Left cardiac atrium (tissue), 4 donors: ENCODE measurements at regions not wholly inside any gene's neighbourhood (a gene's known extent, or its start where the extent isn't known, plus 50 kb on each side); places are given as distances from the start of the nearest gene placed in this dataset.

Experiments
- ATAC-seq, 2 donors: fragments of 200-7000 bp; cut with Tn5 transposase; one replicate each; pipeline ENCODE4 v1.9.1; 2020; ENCODE audit warnings: mild to moderate bottlenecking in 2 of 2, moderate library complexity in 2 of 2
- DNase-seq: peaks from one replicate; pipeline ENCODE4 v3.0.0-alpha.2; 2020
- intact Hi-C, 2 donors: fragments of 100-400 bp; cut with DNase I; formaldehyde crosslinking; loops; one replicate each; pipeline versions ENCODE4 v1.14.1 to v1.15.1; 2022 to 2023
- donor health status: DM: no; HTN: yes; CAD: no.
- donor health status: DM: no; HTN: yes; CAD: no; lungs with severe emphysema.
- donor health status: DM: yes; HTN: yes; CAD: no.
- donor health status: Dilated cardiomyopathy.

DNA sequence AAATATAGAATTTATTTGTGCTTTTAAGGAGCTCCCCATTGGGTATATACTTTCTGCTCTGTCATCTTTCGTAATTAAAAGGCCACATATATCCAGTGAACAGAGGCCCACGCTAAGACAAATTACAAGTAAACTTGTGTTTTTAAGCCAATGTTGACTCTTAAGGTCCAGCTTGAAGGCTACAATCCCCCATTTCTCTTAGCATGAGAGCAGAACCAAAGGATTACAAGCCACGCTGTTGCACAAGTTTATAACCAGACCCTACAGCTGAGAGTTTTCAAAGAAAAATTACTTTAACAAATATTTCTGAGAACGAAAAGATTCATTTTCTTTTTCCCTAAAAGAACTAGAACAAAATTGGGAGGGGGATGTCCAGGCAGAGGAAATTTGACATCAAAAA is 471.0 kb downstream of the TXNL1 start:
- intact Hi-C loops = no loop called here
- DNase-seq (no peak), ATAC-seq (no peak)

DNA sequence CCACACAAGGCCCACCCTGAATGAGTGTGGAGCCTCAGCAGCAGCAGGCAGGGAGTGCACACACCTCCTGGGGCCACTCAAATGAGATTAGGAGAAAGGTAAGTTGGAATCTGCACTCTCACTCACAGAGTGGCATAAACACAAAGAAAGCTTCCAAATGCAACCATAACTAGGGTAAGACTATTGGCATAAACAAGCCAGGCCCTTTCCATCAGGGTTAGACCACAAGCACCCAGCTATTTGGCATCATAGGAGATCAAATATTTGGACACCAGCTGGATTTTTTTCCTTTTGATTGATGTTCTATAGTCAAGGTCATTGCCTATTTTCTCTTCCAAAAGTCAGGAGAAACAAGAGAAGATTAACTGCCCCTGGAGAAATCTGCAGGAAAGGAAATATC is 471.5 kb downstream of the TXNL1 start:
- intact Hi-C loops = no loop called here
- no peak for DNase-seq
- no peak for ATAC-seq

DNA sequence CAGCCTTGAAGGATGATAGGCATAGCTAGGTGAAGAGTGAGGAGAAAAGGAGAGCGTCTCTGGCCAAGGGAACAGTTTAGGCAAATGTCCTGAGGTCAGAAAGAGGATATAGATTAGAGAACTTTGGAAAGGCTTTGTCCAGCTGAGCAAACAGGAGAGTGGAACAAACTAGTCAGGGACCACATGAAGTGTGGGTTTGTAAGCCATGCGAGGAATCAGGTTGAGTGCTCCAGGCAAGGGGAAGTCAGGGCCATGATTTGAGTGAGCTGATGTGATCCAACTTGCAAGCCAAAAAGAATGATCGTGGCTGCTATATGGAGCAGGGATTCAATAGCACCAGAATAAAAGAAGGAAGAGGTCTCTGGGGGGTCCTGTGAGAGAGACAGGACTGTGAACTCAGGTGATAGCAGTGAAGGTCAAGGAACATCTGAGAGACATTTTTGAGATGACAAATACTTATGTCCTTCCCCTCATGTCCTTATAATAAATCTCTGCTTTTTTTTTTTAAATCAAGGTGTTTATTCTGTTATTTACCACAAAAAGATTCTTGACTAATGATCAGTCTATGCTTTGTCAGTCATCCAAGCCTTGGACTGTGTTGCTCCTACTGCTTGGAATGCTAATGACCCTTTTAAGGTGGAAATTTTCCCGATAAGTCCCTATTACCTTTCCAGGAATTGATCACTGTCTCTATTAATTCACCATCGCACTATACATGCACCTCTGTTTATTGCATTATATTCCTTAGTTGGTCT is 472.6 kb downstream of the TXNL1 start:
- ATAC-seq (no peak), DNase-seq (no peak)
- intact Hi-C loops = no loop called here

DNA sequence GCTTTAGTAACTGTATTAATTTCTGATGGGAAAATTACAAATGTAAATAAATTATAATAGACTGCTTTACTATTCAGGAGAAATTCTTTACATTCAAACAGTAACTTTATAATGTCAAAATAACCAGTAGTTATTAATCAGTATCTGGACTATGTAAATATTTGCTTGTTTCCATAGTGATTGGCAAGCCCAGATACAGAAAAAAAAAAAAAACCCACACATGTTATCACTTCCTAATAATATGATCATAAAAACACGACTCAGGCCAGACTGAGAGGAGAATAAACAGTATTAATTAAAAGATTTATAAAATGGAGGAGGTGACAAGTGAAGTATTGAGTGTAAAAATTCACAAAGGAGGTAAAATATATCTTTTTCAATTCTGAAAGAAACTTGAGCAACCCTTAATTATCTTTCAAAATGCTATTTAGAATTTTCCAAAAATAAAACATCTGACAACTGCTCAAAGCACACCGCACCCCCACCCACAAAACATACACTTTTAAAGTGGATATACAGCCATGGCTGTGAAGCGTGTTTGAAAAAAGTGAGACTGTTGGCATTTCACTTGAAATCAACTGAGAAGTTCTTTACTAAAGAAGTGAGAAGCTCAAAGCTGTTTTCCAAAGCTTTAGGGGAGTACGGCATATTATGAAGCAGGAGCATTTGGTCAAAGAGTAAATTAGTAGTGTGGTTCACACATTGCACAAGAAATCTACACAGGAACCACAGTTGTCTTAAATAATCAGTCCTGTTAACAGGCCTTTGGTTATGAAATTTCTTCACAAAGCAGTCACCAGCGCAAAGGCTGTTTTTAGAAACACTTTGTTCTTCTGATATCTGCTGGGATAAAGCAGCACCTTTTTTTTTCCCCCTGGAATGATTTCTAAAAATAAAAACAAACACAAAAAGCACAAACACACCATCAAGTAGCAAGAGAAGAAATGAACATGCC is 475.8 kb downstream of the TXNL1 start:
- ATAC-seq (peak; percentile 55 to 78), DNase-seq (no peak)
- intact Hi-C loops = no loop called here

DNA sequence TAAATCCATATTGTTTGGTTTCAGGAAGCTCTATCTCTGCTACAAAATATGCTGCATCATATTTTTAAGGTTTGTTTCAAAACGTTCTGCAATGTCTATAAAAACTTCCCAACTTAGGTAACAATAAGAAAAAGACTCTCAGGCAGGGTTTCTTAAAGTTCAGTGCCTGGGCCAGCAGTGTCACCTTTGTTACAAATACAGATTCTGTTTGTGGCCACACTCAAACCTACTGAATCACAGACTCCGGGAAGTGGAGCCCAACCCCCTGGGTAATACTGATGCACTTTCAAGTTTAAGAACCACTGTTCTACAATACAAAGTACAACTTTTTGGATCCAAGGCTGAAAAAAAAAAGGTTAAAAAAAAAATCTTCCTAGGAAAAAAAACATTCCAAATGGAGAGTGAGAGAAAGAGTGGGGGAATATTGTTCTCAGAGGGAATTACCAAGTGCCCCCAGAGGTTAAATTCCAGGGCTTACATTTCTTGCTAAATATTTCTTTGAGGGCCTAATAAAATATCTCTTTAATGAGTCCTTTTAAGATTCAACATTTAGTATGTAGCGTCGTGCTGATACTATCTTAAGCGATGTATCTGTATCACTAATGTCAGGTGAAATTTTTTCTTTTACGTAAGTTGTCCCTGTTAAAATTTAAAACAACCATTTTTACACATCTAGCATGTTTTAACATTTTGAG is 476.7 kb downstream of the TXNL1 start:
- peak in 1 of 2 donors; percentile 66 for ATAC-seq
- intact Hi-C loops = no loop called here

DNA sequence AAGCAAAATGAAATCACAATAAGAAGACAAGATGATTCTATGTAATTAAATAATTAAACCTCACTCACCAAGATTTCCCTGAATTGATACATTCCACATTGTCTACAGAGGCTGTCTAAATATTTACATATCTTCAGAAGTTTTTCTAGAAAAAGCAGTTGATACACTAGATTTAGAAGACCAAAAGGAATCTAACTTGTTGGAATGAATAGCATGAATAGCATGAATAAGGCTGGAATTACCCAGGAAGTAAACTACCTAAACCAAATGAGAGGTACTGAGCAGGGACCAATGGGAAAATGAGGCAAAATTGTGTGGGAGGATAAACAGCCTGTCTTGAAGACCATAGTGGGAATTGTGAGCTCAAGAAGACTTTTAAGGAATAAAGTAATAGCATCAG is 479.7 kb downstream of the TXNL1 start:
- ATAC-seq = no peak
- intact Hi-C loops = no loop called here
- no peak for DNase-seq

More for the DNA sequence above, 476.7 kb downstream of the TXNL1 start:
- no peak for DNase-seq

DNA sequence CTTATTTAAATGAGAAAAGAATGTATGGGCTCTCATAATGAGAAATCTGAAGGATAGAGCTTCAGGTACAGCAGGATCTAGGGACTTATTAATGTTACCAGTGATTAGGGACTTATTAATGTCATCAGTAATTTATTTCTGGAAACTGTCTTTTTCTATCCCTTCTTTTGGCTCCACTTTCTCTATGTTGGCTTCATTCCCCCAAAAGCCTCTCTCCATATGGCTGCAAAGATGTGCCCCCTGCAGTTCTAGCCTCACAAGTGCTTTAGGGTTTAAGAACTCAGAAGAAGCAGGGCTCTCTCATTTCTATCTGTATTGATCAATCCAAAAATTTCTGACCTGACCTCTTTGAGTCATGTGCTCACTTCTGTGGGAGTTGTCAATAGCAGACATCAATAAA is 480.9 kb downstream of the TXNL1 start:
- ATAC-seq (no peak), DNase-seq (no peak)
- intact Hi-C loops = no loop called here

DNA sequence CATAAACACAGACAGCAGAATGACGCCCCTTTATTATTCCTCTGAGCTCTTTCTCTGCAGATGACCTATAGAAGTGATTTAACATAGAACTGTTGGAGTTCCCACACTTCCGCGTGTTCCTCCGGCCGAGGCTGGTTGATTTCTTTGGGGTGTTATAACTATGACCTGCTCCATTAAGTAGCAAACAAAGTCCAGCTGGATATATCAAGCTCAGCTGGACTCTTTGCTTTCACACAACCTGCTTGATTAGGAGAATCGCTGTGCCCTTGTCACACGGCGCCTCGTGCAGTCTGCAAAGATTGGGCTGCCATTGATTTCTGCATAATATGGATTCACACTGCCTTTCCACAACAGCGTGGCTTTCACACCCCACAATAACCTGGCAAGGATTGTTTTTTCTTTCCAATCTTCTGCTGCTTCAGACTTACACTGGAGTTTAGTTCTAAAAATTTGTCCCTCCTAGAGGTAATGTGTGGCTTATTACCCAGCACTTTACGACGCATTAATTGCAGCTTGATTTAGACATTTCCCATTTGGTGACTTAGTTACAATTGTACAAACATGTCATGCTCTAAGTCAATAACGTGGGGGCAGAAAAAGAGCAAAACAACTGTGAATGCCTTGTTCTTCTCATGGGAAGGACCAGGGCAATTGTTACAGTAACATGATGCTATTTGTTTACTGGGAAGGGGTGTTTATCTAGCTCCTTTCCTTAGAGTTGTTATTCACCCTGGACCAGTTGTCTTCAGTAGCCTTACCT is 485.7 kb downstream of the TXNL1 start:
- ATAC-seq (no peak), DNase-seq (no peak)
- intact Hi-C loops = no loop called here

DNA sequence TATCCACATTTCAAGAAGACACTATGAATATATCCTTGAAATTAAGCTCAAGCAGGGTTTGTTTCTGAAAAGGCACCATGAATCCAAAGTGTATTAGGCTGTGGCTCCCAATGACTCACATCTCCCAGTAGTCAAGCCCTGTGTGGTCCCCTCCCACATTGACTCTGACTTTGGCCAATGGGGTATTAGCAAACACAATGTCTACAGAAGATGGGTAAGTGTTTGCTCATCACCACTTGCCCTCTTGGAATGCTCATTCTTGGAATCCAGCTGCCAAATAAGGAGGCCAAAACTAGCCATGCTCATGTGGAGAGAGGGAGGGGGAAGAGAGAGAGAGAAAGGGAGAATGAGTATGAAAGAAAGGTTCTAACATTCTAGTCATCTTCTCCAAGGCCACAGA is 490.0 kb downstream of the TXNL1 start:
- intact Hi-C loops = no loop called here
- ATAC-seq = peak in 1 of 2 donors; percentile 50
- no peak for DNase-seq

DNA sequence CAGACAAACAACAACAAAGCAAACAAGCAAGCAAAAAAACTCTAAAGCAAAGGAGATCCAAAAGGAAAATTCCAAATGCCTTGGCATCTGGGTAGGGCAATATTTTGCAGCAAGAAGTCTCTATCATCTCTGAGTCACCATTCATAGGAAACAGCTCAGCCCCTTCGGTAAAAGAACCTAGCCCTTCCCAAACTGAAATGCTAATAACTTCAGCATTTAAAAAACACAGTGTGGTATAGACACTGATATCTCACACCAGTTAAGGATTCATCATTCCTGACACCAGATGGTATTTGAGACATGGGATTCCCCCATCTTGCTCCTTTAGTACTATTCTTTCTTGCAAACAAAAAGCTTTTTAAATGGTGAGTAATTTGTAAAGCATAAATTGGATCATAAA is 491.8 kb downstream of the TXNL1 start:
- intact Hi-C loops = no loop called here
- no peak for DNase-seq
- no peak for ATAC-seq

DNA sequence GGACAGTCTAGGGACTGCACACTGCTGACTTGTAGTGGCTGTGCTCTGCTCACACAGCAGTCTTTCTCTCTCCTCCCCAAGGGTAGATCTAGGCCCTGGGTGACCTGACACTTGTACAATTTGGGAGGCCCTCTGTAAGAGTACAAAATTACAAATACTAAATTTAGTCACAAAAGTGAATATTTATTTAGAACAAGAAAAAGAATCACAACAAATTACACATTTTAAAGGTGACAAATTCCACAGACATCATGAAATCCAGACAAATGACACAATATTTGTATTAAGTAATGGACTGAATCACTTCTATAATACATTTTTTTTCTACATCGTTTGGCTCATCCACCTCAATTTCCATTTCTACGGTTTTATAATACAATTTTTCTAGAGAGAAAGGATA is 496.4 kb downstream of the TXNL1 start:
- DNase-seq (no peak), ATAC-seq (no peak)
- intact Hi-C loops = no loop called here

DNA sequence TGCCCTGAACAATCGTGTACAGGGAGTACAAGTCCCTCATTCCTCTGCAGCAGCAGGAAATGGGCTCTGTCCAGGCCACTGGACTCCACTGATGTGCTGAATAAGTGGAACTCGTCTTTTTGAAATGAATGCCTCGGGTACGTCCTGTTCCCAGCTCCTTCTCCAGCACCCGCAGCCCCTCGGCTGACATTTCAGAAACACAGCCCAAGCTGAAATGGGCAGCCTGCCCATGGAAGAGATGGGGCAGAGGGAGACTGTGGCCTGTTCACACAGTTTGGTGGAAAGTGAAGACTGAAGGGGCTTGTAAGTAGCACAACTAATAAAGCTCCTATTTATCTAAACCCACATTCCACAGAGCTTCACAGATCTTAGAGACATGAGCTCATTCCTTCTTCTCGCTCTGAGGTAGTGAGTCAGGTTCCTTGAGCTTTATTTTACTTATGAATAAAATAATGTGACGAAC is 498.6 kb downstream of the TXNL1 start:
- ATAC-seq (peak; percentile 89 to 93), DNase-seq (peak; percentile 29)
- intact Hi-C loops = no loop called here

DNA sequence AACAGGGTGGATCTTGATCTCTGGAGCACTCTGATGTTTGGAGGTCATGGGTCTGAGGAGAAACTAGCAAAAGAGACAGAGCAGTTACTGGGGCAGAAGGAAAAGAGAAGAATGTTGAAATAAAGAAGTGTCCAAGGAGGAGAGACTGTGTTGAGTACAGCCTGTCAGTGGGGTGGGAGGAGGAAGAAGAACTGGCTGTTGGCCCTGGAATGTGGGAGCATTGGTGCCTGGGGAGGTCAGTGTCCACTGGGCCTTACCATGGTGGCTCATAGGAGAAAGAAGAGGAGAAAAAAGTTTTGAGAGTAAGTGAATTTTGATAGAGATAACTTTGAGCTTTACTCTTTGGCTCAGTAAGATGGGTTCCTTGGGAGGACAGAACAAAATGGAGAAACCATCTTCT is 499.0 kb downstream of the TXNL1 start:
- ATAC-seq (peak; percentile 54 to 59), DNase-seq (no peak)

DNA sequence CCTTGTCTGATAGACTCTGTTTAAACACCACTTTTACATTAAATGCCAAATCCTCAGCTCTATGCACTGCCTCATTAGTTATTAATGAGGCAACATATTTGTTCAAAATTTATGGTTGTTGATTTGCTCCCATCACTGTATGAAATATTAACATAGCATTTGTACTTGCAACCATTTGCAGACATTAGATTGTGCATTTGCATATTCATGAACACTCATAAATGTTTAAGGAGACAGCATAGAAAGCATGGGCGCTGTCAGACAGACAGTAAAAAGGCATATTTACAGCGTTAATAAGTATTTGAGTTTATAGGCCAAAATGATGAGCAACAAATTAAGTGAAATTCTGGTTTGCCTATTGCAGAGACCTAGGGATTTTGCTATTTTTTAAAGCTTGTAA is 502.3 kb downstream of the TXNL1 start:
- ATAC-seq = no peak
- no peak for DNase-seq

More for the DNA sequence above, 499.0 kb downstream of the TXNL1 start:
- intact Hi-C loops = no loop called here

DNA sequence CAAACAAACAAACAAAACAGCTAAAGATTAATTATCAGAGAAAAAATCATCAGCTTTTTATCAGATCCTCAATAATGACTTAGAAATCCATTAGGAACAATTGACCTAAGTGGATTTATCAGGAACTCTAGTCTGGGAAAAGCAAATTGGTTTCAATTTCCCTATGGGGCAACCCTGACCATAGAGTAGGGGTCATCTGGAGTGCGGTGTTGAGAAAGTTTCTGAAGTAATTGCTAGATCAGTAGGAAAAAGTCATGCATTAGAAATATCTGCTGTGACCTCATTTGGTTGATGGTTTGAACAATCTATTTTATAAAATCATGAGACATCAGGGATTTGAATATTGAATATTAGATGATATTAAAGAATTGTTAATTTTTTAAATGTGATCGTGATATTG is 507.9 kb downstream of the TXNL1 start:
- DNase-seq = no peak
- intact Hi-C loops = no loop called here
- ATAC-seq = no peak

More for the DNA sequence above, 502.3 kb downstream of the TXNL1 start:
- intact Hi-C loops = no loop called here

DNA sequence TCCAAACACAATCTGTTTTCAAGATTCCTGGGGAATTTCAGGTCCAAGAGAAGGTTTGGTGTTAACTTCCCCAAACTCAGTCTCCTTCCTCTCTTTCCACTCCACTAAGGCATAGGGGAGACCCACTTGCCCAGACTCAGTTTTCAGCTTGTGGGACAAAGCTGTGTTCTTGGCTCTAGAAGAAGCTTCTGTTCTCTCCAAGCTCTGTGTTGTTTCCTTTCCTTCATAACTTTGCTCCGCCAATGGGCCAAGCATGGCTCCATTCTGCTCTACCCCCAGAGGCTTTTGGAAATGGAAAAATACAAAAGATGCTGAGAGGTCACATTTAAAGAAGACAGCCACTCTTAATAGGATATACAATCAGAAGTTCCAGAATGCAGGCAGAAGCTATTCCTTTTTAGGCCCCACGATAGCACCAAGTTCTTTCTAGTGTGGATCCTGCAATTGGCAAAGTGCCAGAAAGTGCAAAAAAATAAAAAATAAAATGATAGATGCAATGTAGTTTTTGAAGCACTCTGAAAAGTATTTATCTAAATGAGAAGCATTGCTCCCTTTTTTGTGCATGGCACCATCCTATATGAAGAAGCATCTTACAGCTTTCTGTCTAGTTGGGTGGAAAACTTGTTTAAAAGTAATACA is 510.1 kb downstream of the TXNL1 start:
- intact Hi-C loops = no loop called here
- DNase-seq = no peak

DNA sequence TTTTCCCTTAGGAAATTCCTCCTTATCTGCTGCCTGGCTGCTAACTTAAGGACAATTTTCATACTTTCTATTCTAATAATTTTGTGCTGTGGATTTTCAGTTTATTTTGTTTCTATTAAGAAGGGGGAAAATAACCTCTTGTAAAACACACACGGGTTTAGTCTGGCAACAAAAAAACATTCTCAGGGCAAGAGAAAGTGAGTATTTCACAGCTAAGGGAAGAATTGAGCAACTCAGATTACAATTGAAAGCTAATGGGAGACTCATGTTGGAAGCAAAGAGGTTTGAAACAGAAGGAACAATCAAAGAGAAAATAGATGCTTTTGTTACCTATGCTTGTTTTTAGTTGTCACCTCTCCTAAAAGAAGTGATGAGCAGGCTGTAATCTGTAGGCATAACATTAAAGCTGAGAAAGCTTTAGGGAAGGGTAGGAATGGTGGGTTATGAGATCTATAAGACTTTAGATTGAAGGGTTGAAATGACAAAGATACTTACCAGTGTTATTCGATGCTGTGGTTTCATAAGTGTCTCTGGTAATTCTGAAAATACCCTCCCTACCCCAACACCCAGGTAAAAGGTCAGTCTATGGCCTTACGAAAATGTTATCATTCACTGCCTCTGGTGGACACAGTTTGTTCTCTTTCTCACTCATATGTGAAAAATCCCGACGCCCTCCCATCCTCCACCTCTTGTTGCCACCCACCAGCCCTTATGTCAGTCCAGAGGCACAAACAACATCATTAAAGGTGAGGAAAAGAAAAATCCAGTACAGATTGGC is 510.9 kb downstream of the TXNL1 start:
- intact Hi-C loops = no loop called here
- DNase-seq (no peak), ATAC-seq (peak in 1 of 2 donors; percentile 74)

More for the DNA sequence above, 510.1 kb downstream of the TXNL1 start:
- peak in 1 of 2 donors; percentile 64 for ATAC-seq

DNA sequence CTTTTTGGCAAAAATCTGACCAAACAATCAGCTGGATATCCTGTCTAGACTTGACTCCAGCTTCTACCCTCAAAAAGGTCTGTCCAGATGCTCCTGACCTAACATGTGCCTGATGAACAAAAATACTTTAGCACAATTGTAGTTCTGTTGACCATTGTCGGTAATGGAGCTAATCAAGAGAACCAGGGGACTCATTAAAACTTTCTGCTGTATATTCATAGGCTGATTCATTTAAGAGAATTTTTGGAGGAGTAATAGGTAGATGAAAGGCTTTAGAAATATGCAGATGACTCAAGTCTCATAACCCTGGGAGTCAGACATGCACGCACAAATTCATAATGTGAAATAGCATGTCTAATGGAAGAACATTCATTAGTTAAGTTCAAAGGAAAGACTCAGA is 514.2 kb downstream of the TXNL1 start:
- DNase-seq (no peak), ATAC-seq (peak in 1 of 2 donors; percentile 90)
- intact Hi-C loops = no loop called here
